ENCODE measurements at regions not wholly inside any gene's neighbourhood (a gene's known extent, or its start where the extent isn't known, plus 50 kb on each side); places are given as distances from the start of the nearest gene placed in this dataset.

GRCh38 chr2:189267925-189268579 is 88.5 kb upstream of the COL5A2 start:
- peak; percentile 74 for DNase-seq (ENCODE audit: low read depth)

GRCh38 chr2:189268763-189269162 is 89.2 kb upstream of the COL5A2 start:
- no peak for DNase-seq (ENCODE audit: low read depth)

GRCh38 chr2:189273734-189274133 is 94.2 kb upstream of the COL5A2 start:
- no peak for DNase-seq (ENCODE audit: low read depth)

- no peak for DNase-seq (ENCODE audit: low read depth)
Measured at GRCh38 chr2:189274361-189274760, 94.8 kb upstream of the COL5A2 start.

GRCh38 chr2:189276277-189276676 is 96.7 kb upstream of the COL5A2 start:
- peak; percentile 61 for DNase-seq (ENCODE audit: low read depth)

- no peak for DNase-seq (ENCODE audit: low read depth)
Measured at GRCh38 chr2:189281201-189281600, 101.6 kb upstream of the COL5A2 start.

GRCh38 chr2:189285349-189285748 is 105.8 kb upstream of the COL5A2 start:
- no peak for DNase-seq (ENCODE audit: low read depth)

- DNase-seq (ENCODE audit: low read depth) = peak; percentile 85
Measured at GRCh38 chr2:189285962-189286645, 106.5 kb upstream of the COL5A2 start.

GRCh38 chr2:189287363-189287762 is 107.8 kb upstream of the COL5A2 start:
- DNase-seq (ENCODE audit: low read depth) = no peak

GRCh38 chr2:189287982-189288521 is 108.5 kb upstream of the COL5A2 start:
- DNase-seq (ENCODE audit: low read depth) = peak; percentile 55

- no peak for DNase-seq (ENCODE audit: low read depth)
Measured at GRCh38 chr2:189291460-189291859, 111.9 kb upstream of the COL5A2 start.

- DNase-seq (ENCODE audit: low read depth) = peak; percentile 59
Measured at GRCh38 chr2:189293164-189293563, 113.6 kb upstream of the COL5A2 start.

- peak; percentile 24 for DNase-seq (ENCODE audit: low read depth)
Measured at GRCh38 chr2:189297446-189297845, 117.9 kb upstream of the COL5A2 start.

- DNase-seq (ENCODE audit: low read depth) = no peak
Measured at GRCh38 chr2:189298038-189298437, 118.5 kb upstream of the COL5A2 start.

- DNase-seq (ENCODE audit: low read depth) = no peak
Measured at GRCh38 chr2:189298481-189298880, 118.9 kb upstream of the COL5A2 start.

GRCh38 chr2:189299974-189300373 is 120.4 kb upstream of the COL5A2 start:
- DNase-seq (ENCODE audit: low read depth) = no peak

- no peak for DNase-seq (ENCODE audit: low read depth)
Measured at GRCh38 chr2:189300916-189301315, 121.4 kb upstream of the COL5A2 start.

GRCh38 chr2:189302274-189302948 is 122.8 kb upstream of the COL5A2 start:
- no peak for DNase-seq (ENCODE audit: low read depth)

GRCh38 chr2:189304360-189304759 is 124.8 kb upstream of the COL5A2 start:
- DNase-seq (ENCODE audit: low read depth) = no peak

GRCh38 chr2:189305291-189305943 is 125.9 kb upstream of the COL5A2 start:
- DNase-seq (ENCODE audit: low read depth) = no peak

- DNase-seq (ENCODE audit: low read depth) = no peak
Measured at GRCh38 chr2:189306525-189306924, 127.0 kb upstream of the COL5A2 start.

- DNase-seq (ENCODE audit: low read depth) = no peak
Measured at GRCh38 chr2:189308056-189308790, 128.7 kb upstream of the COL5A2 start.

All from GM04503 (cell line).